ENCODE measurements at regions not wholly inside any gene's neighbourhood (a gene's known extent, or its start where the extent isn't known, plus 50 kb on each side); places are given as distances from the start of the nearest gene placed in this dataset.

DNA sequence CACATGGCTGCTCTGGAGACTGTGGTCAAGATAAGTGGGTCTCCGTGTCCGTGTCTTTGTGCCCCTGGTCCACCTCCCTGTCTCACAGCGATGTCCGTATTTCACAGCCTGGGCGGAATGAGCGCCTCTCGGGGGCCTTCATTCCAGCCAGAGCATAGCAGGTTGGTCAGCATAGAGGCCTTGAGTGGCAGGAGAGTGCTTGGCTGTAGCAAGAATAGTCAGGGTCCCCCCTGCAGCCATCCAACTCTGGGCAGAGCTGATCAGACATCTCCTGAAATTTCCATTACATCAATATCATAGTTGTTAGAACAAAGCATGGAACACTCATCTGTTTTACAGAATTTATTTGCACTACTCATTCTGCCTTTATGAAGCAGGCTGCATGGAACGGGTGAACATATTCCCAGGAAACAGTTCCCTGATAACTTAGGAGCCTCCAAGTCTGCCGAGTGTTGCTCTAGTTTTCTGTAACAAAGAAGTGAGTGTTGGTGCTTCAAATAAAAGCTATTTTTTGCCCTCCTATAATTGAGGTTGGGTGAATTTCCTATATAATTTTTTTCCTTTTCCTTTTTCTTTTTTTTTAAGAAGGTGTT lies 255.3 kb downstream of the INHBA start:
- Mint-ChIP-seq H3K27ac (no peak overlapping the region), H3K27me3 (peaks cover 2% of the 10 kb centered on the region), H3K4me3 (no peak overlapping the region), H3K36me3 (ENCODE audit: low read depth) (no peaks in the 10 kb centered on the region), H3K9me3 (no peaks in the 10 kb centered on the region), H3K4me1 (no peaks in the 10 kb centered on the region)
- ATAC-seq (ENCODE audit: low read depth) = no peak
- POLR2A ChIA-PET = no interaction called here
- no peak for DNase-seq
- CTCF ChIA-PET = interaction anchor here (0.6 kb wide), 1 partner anchor 444 kb away, joined by 3 read pairs; no protein-coding TSS in a partner anchor
- TF ChIP-seq, protein P1, sequence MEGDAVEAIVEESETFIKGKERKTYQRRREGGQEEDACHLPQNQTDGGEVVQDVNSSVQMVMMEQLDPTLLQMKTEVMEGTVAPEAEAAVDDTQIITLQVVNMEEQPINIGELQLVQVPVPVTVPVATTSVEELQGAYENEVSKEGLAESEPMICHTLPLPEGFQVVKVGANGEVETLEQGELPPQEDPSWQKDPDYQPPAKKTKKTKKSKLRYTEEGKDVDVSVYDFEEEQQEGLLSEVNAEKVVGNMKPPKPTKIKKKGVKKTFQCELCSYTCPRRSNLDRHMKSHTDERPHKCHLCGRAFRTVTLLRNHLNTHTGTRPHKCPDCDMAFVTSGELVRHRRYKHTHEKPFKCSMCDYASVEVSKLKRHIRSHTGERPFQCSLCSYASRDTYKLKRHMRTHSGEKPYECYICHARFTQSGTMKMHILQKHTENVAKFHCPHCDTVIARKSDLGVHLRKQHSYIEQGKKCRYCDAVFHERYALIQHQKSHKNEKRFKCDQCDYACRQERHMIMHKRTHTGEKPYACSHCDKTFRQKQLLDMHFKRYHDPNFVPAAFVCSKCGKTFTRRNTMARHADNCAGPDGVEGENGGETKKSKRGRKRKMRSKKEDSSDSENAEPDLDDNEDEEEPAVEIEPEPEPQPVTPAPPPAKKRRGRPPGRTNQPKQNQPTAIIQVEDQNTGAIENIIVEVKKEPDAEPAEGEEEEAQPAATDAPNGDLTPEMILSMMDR (IDR thresholded peaks at IDR 0.05) = no peak
- intact Hi-C loops (cut with micrococcal nuclease) = no loop called here

DNA sequence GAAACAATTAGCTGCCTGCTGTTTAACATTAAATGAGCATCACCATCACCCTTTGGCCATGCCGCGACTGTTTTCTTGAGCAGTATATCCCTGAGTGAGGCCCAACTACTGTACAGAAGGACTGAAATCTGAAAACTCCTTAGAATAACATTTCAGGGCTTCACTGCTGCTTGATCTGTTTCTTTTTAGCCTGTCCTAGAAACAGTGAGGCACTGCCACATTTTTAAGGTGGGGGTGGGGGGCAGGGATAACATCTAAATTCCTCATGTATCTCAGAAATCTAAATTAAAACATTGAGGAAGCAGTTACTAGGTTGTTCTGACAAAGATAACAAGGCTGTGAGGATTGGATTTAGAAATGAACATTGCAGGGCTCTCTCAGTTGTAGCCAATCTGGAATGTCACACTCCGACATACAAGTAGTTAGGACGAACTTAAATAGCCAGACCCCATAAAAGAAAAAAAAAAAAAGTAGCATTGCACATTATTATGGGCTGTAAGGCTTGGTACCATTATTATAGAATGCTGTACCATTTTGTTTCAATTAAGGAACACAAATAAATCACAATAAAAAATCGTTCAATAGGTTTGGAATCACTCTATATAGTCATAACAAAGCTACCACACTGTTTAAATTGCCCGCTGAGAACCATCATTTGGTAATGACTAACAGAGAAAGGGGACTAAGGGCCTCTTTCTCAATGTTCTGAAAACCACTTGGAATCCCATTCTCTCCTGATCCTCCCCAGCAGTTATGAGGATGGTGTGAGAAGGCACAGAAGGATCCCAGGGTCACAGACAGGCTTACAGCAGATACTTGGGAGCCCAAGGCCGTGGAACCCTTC lies 256.1 kb downstream of the INHBA start:
- no peak for ATAC-seq (ENCODE audit: low read depth)
- Mint-ChIP-seq H3K36me3 (ENCODE audit: low read depth) (no peaks in the 10 kb centered on the region), H3K9me3 (no peaks in the 10 kb centered on the region), H3K27me3 (no peaks in the 10 kb centered on the region), H3K27ac (no peak overlapping the region), H3K4me3 (no peak overlapping the region), H3K4me1 (no peaks in the 10 kb centered on the region)
- CTCF ChIA-PET = no interaction called here
- DNase-seq = no peak
- POLR2A ChIA-PET = no interaction called here
- intact Hi-C loops (cut with micrococcal nuclease) = no loop called here
- TF ChIP-seq, protein P1 (IDR thresholded peaks at IDR 0.05) = no peak

DNA sequence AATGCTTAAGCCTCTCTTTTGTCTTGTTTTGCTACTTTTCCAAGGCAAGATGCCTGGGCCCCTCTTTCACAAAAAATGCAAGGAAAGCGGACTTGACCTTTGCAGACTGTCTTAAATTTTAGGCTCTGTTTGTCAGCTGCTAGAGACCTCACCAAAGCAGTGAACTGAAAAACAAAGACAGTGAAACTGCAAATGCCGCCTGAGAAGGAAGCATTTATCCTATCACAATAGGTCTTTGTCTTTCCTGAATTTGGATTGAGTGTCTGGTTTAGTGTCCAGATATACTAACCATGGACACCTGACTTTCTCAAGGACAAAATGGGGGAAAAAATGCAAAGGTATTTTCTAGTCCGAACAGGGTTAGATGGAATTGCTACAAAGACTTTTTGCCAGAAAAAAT lies 256.9 kb downstream of the INHBA start:
- DNase-seq (no peak), ATAC-seq (ENCODE audit: low read depth) (no peak)
- Mint-ChIP-seq H3K27me3 (no peaks in the 10 kb centered on the region), H3K4me1 (no peaks in the 10 kb centered on the region), H3K36me3 (ENCODE audit: low read depth) (no peaks in the 10 kb centered on the region), H3K27ac (no peak overlapping the region), H3K9me3 (no peaks in the 10 kb centered on the region), H3K4me3 (no peak overlapping the region)
- ChIA-PET POLR2A (no interaction called here), CTCF (no interaction called here)
- intact Hi-C loops (cut with micrococcal nuclease) = no loop called here
- TF ChIP-seq, protein P1 (IDR thresholded peaks at IDR 0.05) = no peak

DNA sequence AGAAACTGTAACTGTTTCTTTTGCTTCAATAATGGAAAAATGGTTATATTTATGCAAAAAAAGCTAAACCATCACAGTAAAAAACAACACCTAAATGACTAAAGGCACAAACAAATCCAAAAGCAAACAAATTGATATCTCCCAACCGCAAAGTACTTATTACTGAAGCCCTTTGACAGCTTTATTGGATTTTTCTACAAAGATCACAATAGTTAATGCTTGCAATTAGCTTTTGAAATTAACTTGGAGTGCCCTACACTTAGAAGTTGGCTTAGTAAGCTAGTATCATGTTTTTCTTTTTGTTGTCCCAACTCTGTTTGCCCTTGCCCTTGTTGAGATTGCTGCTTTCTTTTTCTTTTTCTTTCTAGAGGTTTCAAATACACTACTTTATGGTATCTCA lies 257.5 kb downstream of the INHBA start:
- Mint-ChIP-seq H3K27me3 (no peaks in the 10 kb centered on the region), H3K4me1 (no peaks in the 10 kb centered on the region), H3K9me3 (no peaks in the 10 kb centered on the region), H3K36me3 (ENCODE audit: low read depth) (no peaks in the 10 kb centered on the region), H3K27ac (no peak overlapping the region), H3K4me3 (no peak overlapping the region)
- POLR2A ChIA-PET = no interaction called here
- CTCF ChIA-PET = no interaction called here
- intact Hi-C loops (cut with micrococcal nuclease) = no loop called here
- no peak for DNase-seq
- TF ChIP-seq, protein P1 (IDR thresholded peaks at IDR 0.05) = no peak
- no peak for ATAC-seq (ENCODE audit: low read depth)

DNA sequence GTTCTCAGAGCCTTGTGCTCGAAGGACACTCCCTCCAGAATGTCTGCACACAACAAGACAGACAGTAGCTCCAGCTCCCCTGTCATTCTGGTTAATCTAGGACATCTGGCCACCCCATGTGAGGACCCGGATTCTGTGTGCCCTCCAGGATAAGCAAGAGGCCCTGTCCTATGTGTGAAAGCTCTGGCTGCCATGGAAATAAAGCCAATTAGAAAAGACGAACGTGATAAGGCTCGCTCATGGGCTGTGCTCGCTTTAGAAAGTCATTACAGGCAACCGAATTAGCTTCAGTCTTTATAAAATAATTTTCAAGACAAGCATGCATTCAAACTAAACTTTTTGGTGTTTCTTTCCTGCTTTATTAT lies 263.4 kb downstream of the INHBA start:
- ATAC-seq (ENCODE audit: low read depth) (no peak), DNase-seq (no peak)
- ChIA-PET POLR2A (no interaction called here), CTCF (no interaction called here)
- Mint-ChIP-seq H3K36me3 (ENCODE audit: low read depth) (no peaks in the 10 kb centered on the region), H3K27ac (no peak overlapping the region), H3K4me3 (no peak overlapping the region), H3K9me3 (peaks cover 2% of the 10 kb centered on the region), H3K4me1 (no peaks in the 10 kb centered on the region), H3K27me3 (peaks cover 3% of the 10 kb centered on the region)
- intact Hi-C loops (cut with micrococcal nuclease) = no loop called here
- TF ChIP-seq, protein P1 (IDR thresholded peaks at IDR 0.05) = no peak
